ENCODE measurements at regions not wholly inside any gene's neighbourhood (a gene's known extent, or its start where the extent isn't known, plus 50 kb on each side); places are given as distances from the start of the nearest gene placed in this dataset.

DNA sequence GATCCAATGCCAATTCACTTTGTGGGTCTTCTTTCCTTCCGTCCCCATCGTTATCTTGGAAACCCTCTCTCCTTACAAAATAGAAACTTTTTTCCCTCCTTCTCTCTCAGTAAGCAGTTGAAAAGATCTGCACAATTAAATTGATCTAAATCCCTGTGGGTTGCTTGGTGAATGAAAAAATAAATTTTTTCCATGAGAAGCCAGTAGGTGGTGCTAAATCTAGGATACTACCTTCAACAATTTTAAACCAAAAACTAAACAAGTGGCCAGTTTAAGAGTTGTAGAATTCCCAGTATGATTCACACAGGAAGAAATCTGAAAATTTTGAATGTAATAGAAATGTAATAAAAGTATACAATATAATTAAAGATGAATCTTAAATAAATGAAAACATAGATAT is 990.3 kb upstream of the ZNF722 start:
- ChIA-PET CTCF (no interaction called here), POLR2A (no interaction called here)

DNA sequence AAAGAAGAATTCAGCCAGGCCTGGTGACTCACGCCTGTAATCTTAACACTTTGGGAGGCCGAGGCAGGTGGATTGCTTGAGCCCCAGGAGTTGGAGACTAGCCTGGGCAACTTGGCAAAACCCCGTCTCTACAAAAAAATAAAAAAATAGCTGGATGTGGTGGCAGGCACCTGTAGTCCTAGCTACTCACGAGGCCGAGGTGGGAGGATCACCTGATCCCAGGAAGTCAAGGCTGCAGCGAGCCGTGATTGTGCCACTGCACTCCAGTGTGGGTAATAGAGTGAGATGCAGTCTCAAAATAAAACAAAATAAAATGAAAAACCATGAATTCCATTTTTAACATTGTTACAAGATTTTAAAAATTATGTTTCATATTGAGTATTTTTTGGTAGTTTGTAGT is 988.9 kb upstream of the ZNF722 start:
- CTCF ChIA-PET: no interaction called here
- POLR2A ChIA-PET: no interaction called here

DNA sequence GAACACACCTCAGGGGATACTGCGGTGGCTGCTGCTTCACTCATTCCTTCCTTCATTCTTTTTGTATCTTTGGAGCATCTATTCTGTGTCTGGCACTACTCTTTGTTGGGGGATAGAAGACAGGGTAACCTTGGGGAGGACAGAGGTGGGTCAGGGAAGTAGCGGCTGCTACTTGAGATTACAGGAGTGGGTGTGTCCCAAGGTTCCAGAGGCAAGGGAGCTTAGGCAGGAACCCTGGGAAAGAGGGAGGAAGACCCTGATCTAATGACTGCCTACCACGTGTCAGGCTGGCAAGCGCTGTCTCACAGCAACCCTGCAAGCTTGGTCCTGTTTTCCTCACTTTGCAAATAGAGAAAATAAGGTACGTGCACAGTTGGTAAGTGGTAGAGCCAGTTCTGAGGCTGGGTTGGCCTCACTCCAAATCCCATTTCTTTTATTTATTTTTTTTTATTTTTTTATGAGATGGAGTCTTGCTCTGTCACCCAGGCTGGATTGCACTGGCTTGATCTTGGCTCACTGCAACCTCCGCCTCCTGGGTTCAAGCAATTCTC is 985.9 kb upstream of the ZNF722 start:
- CTCF ChIA-PET: no interaction called here
- POLR2A ChIA-PET: no interaction called here

DNA sequence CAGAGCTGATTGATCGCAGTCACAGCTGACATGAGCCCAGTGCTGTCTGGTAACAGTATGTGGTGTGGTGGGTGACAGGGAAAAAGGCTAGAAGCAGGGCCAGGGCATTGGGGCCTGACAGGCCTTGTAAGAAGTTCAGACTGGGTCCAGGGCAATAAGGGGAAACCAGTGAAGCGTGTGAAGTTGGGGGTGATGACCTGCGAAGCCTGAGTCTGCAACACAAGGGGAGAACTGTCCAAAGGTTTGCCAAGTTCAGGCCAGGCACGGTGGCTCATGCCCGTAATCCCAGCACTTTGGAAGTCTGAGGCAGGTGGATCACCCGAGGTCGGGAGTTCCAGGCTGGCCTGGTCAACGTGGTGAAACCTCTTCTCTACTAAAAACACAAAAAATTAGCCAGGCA is 983.9 kb upstream of the ZNF722 start:
- ChIA-PET POLR2A (no interaction called here), CTCF (no interaction called here)

DNA sequence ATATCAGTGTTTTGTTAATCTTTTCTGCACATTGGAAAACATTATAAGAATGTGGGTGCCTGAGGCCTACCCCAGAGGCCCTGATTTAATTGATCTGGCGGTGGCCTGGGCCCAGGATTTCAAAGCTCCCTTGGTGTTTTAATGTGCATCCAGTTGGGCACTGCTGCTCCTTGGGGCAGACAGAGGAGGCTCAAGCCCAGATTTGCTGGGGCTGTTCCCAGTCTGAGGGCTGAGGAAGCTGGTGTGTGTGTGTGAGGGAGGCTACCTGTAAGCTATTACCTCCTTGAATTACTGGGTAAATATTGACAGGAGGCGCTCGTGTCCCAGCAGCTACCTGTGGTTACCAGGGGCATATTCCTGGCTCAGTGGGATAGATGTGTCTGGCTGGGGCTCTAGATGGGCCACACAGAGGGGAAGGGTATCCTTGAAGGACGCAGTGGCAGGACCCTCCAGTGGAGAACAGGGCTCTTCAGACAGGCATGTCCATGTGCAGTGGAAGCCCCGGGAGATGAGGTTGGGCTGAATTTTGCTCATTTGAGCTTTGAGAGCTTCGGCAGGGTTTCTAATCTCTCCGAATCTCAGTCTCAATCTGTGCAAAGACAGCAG is 975.4 kb upstream of the ZNF722 start:
- ChIA-PET CTCF (no interaction called here), POLR2A (no interaction called here)

DNA sequence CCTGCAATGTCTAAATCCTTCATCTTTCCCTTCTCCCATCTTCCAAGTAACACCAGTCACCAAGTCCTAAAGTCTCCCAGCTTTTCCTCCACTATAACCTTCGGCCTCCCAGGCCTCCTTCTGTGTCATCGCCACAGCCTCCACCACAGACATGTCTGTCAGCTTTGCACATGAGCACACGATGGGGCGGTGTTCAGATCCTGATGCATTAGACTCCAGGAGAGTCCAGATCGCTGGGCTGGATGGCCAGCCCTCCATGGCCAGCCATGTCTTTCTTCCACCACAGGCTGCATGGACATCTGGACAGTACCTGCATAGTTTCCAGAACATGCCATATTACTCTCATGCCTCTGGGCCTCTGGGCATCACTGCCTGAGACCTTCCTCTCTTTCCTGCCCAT is 974.2 kb upstream of the ZNF722 start:
- POLR2A ChIA-PET: no interaction called here
- CTCF ChIA-PET: no interaction called here

DNA sequence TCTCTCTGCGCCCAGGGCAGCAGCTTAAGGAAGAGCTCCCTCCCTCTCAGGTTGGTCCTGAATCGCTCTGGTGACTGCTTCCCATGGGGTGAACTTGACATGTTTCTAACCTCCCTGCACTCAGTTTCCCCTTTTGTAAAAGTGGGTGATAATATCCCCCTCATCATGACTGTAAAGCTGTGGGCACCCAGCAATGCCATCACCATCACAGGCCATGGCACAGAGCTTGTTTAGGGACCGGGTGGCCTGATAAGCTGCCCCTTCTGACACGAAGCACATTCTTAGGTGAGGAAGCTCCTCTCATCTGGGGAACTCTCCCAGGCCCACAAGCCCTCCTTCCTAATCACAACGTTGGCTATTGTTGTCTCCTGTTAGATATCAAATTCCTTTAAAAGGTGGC is 972.8 kb upstream of the ZNF722 start:
- CTCF ChIA-PET: no interaction called here

DNA sequence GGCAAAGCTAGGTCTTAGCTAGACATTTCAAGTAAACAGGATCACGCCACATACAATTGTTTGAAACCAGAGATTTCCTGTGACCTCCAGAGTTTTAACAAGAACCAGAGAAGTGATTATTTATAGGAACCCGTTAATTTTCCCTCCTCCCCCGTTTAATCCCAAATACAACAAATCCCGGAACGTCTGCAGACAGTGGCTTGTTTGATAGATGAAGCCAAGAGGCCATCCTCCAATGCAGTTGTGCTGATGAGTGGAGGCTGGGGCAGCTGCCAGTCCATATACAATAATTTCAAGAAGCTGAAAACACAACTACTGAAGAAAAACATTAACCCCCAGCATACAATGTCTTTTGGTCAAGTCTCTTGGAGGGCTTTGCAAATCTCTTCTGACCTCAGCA is 971.6 kb upstream of the ZNF722 start:
- CTCF ChIA-PET: no interaction called here

More for the DNA sequence above, 972.8 kb upstream of the ZNF722 start:
- POLR2A ChIA-PET: no interaction called here

DNA sequence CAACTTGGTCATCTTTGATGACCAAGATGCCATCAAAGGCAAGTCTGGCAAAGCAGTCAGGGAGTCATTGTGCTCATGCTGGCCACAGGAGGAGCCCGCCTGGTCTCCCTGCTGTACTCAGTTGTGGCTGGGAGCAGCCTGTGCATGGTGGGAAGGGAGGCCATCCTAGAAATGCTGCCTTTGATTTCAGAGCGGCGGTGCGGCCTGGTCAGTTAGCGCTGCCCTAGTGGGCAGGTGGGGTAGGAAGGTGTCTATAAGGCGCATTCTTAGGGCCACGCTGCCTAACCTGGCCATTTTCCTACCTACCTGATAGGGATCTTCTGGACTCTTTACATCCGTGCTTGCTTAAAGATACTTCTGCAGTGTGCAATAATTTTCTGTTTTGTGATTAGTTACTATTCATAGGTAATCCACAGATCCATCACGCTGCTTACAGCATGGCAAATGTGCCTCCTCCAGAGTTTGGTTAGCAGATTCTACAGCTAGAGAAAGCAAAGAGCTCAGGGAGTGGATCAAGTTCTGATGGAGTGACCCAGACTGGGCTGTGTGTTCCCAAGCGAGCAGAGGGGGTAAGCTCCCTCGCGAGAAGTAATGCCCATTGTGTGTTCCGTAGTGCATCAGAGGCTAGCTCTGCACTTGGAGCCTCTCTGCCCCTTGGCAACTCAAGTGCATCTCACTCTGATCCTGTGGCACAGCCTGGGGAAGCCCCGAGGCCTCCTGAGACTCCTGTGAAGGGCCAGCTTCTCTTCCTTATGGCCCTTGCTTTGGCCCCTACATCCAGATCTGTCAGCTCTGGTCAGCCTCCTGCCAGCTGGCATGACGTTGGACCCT is 970.1 kb upstream of the ZNF722 start:
- POLR2A ChIA-PET: no interaction called here

More for the DNA sequence above, 971.6 kb upstream of the ZNF722 start:
- POLR2A ChIA-PET: no interaction called here

DNA sequence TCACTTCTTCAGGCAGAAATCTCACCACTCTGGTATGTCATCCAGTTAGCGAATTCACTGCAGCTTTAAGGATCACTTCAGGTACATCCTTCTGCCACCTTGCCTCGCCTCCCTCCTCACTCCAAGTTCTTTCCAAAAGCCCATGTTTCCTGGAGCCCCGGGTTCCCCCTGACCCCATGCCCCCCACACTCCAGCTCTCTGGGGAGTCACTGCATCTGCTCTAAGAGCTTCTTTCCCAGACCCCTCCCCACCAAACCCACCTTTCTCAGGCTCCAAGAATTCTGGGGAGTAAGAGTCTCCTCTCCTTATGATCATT is 969.5 kb upstream of the ZNF722 start:
- ChIA-PET POLR2A (no interaction called here), CTCF (no interaction called here)

More for the DNA sequence above, 970.1 kb upstream of the ZNF722 start:
- CTCF ChIA-PET: no interaction called here

DNA sequence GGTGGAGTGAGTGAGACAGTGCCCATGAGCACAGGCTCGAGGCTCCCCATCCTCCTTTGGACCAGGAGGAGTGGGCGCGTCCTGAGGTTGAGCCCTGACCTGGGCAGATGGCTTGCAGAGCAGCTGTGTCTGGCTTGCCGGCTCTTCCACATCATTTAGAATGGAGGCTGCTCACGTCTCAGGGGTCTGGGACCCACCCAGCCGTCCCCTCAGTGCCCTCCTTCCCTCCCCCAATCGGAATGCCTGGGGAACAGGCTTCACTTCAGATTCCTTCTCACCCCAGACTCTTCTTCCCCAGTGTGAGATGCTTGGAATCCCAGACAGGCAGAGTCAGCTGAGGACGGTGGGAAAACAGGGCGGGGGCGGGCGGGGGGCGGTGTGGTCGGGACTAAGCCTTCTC is 968.6 kb upstream of the ZNF722 start:
- CTCF ChIA-PET: no interaction called here
- POLR2A ChIA-PET: no interaction called here

DNA sequence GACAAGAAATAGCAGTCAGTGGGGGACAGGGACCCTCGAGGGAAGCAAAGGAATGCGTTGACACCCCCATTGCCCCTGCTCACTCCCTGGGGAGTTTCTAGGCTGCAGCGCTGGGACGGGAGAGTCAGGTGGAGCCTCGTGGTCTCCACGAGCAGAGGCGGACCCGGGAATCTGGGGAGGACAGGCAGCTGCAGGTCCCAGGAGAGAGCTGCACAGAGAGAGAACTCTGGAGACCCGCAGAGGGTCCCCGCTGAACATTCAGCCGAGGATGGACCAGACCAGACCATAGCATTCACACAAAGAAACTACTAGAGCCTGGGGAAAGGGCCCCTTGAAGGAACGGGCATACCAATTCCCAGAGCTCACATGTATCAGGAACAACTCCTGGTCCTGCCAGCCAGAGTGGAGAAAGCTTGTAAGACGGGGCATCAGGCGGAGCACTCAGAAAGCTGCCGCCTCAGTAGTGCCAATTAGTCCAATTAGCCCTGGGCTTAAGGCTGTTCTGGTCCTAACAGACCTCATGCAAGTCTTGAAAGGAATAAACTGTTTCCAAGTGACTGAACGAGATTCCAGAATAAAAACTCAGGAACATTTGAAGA is 966.7 kb upstream of the ZNF722 start:
- POLR2A ChIA-PET: no interaction called here
- CTCF ChIA-PET: no interaction called here

DNA sequence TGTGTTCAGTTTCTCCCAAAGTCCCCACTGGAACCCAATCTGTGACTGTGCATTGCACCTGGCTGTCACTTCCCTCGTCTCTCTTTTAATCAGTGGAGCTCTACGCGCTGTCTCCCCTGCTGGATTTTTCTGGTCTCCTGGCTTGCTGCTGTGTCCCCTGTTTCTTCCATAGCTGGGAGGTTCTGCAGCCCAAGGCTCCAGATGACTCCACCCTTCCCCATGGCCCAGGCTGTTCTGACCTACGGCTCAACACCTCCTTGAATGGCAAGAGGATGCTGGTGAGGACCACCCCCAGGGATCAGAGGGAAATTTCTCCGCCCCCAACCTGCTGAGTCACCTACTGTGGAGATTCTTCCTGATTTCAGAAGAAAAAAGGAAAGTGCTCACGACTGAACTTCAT is 961.4 kb upstream of the ZNF722 start:
- CTCF ChIA-PET: no interaction called here
- POLR2A ChIA-PET: no interaction called here

DNA sequence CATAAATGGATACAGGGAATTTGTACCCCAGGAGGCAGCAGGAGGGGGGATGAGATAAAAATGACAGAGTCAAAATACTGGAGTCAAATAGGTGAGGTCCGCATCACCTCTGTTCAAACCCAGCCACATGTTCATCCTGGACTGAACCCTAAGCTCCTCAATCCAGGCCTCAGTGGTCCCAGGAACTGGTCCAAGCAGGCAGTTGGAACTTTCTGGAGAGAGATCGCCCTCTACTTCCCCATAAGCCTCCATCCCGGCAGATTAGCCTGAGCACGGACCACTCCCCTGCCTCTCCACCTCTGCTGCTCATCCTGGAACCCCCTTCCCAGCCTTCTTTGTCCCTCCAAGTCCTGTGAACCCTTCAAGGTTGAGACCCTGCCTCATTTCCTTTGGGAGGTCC is 959.7 kb upstream of the ZNF722 start:
- CTCF ChIA-PET: no interaction called here

DNA sequence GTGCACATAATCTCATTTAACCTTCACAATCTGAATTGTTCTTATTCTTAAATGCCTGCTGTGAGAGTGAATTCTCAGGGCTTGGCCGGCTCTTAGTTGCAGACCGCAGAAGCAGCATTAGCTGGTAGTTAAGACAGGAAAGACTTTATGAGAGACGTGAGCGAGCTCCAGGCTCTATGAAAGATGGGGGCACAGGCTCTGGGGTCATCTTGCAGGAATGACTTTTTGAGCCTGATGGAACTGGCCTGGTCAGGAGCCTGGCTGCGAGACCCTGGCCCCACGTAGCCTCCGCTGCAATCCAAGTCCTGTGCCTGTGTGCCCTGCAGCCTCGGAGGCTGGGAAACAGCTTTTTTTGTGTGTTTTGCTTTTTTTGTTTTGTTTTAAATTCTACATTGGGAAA is 958.8 kb upstream of the ZNF722 start:
- POLR2A ChIA-PET: no interaction called here
- CTCF ChIA-PET: no interaction called here

More for the DNA sequence above, 959.7 kb upstream of the ZNF722 start:
- POLR2A ChIA-PET: no interaction called here

DNA sequence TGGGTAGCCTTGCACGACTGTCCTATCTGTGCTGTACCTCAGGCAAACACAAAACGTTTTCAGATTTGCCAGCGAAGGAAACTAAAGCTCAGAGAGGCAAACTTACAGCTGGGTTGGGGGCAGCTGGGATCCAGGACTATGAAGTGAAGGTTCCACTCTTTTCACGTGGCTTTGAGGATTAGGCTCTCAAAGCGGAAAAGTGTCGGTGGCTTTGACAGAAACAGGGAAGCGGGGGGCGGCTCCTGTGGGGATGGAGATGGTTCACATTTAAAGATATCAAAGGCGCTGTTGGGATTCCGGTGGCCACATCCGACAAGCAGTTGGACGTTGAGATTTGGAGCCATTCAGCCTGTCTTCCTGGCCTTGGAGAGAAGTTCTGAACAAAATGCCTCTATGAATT is 958.3 kb upstream of the ZNF722 start:
- CTCF ChIA-PET: no interaction called here
- POLR2A ChIA-PET: no interaction called here

DNA sequence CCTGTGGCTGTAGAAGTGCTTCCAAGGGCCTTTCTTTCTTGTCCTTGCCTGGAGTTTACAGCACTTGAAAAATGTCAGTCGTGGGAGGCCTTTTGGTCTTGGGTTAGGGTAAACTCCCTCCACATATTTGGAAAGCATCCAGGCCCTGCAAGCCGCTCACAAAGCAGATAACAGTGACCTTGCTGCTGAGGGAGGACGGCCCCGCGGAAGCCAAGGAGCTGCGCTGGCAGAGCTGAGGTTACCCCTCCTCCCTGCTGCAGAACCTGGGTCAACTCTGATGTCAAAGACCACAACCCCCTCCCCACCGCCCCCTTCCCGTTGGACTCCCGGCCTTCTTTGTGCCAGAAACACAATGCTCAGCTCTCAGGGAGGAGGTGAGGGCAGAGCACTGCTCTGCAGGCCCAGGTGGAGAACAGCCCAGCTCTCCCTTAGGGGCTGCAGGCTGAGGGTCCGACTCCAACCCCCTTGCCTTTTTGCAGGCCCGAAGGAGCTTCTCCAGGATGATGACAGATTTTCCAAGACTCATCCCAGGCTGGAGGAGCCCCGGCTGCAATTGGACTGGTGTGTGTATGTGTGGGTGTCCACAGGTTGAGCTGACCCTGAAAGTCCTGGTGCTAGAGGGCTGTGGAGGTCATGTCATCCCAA is 957.6 kb upstream of the ZNF722 start:
- POLR2A ChIA-PET: no interaction called here
- CTCF ChIA-PET: no interaction called here

DNA sequence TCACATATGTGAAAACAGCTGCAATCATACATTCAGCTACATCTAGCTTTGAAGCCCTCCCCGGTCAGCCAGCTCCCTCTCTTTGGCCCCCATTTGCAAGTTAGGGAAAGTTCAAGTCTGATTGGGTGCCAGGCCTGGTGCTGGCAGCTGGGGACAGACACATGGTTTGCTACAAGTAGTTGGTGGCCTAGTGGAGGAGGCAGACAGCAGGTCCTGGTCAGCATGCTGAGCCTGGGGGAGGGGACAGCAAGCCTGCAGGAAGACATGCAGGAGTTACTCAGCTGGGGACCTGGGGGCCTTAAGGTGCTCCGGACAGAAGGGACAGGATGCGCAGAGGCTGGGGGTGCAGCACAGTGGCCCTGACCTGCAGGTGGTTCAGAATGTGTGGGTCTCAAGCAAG is 956.9 kb upstream of the ZNF722 start:
- POLR2A ChIA-PET: no interaction called here

DNA sequence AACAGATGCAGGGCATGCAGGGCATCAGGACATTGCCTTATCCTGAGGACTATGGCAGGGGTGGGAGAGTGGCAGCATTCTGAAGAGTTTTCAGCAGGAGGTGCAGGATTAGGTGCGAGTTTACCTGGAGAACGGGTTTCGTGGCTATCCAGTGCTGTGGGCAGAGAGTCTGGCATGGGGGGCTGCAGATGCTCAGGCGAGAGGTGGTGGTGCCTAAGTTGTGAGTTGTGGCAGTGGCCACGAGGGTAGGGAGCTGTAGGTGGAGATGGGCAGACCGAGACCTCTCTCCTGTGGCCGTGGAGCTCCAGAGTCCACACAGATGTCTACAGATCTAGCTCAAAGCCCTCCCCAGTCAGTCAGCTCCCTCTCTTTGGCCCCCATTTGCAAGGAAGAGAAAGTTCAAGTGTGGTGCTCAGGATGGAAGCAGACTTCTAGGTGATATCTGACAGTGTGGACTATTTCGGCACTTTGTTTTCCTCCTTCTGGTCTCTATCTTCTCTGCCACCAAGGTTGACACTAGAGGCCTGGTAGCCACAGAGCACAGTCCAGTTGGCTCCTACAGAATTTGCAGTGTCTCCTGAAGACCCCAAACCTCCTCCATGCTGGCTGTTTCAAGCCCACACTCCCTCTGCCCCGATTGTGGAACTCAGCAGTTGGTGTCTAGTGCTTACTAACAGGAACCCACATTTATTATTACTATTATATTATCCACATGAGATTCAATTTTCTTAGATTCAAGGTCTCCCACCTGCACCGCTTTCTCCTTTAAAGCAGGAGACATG is 955.7 kb upstream of the ZNF722 start:
- CTCF ChIA-PET: no interaction called here

More for the DNA sequence above, 956.9 kb upstream of the ZNF722 start:
- CTCF ChIA-PET: no interaction called here

More for the DNA sequence above, 955.7 kb upstream of the ZNF722 start:
- POLR2A ChIA-PET: no interaction called here

Data from activated CD8-positive, alpha-beta memory T cell treated with anti-CD3 and anti-CD28 coated beads for 36 hours (primary cell).